22Rv1 (cell line): ENCODE measurements at regions not wholly inside any gene's neighbourhood (a gene's known extent, or its start where the extent isn't known, plus 50 kb on each side); places are given as distances from the start of the nearest gene placed in this dataset.

Experiments used
- ZFX ChIP-seq: fragments of 450-650 bp; IDR thresholded peaks from 2 replicates; pipeline ENCODE4 v1.6.1; 2017; ENCODE audit warnings: antibody characterized with exemption, borderline replicate concordance
- TF ChIP-seq, protein P1 (sequence below): fragments of 450-650 bp; IDR thresholded peaks from 2 replicates; pipeline ENCODE4 v1.5.1; 2017; ENCODE audit warnings: mild to moderate bottlenecking

DNA sequence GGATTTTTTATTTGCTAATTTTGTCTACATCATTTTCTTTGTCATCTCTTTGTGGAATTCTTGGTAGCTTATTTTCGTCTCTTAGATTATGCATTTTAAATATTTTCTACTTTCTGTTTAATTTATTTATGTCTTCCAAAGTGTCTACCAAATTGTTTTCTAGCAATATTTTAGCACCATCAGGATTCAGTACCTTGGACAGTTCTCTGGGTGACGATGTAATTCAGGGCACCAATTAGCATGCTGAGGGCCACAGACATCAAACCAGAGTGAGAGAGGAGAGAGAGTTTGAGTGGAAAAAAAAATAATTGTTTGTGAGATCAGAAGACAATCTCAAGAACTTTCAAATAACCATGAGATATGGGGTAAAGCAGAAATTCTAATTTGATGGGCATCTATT lies 169.8 kb upstream of the CXADR start:
- TF ChIP-seq, protein P1, sequence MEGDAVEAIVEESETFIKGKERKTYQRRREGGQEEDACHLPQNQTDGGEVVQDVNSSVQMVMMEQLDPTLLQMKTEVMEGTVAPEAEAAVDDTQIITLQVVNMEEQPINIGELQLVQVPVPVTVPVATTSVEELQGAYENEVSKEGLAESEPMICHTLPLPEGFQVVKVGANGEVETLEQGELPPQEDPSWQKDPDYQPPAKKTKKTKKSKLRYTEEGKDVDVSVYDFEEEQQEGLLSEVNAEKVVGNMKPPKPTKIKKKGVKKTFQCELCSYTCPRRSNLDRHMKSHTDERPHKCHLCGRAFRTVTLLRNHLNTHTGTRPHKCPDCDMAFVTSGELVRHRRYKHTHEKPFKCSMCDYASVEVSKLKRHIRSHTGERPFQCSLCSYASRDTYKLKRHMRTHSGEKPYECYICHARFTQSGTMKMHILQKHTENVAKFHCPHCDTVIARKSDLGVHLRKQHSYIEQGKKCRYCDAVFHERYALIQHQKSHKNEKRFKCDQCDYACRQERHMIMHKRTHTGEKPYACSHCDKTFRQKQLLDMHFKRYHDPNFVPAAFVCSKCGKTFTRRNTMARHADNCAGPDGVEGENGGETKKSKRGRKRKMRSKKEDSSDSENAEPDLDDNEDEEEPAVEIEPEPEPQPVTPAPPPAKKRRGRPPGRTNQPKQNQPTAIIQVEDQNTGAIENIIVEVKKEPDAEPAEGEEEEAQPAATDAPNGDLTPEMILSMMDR: no peak
- no peak for TF ChIP-seq ZFX
